ENCODE measurements at regions not wholly inside any gene's neighbourhood (a gene's known extent, or its start where the extent isn't known, plus 50 kb on each side); places are given as distances from the start of the nearest gene placed in this dataset.
"Not testable (repeated sequence)": the region's sequence is repeated elsewhere in the genome, so short reads cannot be mapped to it uniquely, and the experiment has no call there.

DNA sequence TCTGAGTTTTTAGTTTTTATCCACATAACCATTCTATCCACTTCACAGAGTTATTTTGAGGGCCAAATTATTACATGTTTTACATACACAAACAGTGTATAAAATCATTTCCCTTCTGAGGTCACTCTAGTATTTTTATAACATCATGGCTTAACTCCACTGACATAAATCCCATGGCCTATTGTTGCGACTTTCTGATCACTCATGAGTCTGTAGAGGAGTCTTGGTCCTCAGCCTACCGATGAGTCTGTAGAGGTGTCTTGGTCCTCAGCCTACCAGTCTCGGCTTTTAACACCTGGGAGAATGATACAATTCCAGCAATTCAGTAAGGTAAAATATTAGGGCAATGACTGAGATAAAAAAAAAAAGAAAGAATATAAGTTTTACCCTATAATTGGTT is 483.7 kb downstream of the USP25 start:
- no peak overlapping the region for H3K4me3 ChIP-seq (ENCODE audit: low read depth, low read length)
- TF ChIP-seq, protein P1, sequence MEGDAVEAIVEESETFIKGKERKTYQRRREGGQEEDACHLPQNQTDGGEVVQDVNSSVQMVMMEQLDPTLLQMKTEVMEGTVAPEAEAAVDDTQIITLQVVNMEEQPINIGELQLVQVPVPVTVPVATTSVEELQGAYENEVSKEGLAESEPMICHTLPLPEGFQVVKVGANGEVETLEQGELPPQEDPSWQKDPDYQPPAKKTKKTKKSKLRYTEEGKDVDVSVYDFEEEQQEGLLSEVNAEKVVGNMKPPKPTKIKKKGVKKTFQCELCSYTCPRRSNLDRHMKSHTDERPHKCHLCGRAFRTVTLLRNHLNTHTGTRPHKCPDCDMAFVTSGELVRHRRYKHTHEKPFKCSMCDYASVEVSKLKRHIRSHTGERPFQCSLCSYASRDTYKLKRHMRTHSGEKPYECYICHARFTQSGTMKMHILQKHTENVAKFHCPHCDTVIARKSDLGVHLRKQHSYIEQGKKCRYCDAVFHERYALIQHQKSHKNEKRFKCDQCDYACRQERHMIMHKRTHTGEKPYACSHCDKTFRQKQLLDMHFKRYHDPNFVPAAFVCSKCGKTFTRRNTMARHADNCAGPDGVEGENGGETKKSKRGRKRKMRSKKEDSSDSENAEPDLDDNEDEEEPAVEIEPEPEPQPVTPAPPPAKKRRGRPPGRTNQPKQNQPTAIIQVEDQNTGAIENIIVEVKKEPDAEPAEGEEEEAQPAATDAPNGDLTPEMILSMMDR (IDR thresholded peaks at IDR 0.05; ENCODE audit: insufficient read depth, low read length), result no peak
- DNase-seq (ENCODE audit: low read depth), result no peak

DNA sequence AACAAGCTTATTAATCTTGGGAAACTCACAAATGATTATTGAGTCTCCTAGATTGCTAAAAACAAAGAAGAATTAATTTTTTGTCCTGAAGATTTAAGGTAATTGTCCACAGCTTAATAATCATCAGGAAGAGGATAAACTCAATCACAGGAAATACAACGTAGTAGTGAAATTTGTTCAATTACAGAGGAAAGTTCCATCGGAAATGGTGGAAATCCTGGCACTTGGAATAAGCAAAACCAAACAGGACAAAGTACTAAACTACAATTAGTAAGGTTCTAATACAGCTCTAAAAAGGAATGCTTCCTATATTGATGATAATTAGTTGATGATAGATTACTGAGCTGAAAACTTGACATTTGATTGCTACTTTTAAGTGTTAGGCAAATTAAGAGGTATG is 485.4 kb downstream of the USP25 start:
- DNase-seq (ENCODE audit: low read depth), result no peak
- TF ChIP-seq, protein P1 (IDR thresholded peaks at IDR 0.05; ENCODE audit: insufficient read depth, low read length), result no peak
- no peak overlapping the region for H3K4me3 ChIP-seq (ENCODE audit: low read depth, low read length)

DNA sequence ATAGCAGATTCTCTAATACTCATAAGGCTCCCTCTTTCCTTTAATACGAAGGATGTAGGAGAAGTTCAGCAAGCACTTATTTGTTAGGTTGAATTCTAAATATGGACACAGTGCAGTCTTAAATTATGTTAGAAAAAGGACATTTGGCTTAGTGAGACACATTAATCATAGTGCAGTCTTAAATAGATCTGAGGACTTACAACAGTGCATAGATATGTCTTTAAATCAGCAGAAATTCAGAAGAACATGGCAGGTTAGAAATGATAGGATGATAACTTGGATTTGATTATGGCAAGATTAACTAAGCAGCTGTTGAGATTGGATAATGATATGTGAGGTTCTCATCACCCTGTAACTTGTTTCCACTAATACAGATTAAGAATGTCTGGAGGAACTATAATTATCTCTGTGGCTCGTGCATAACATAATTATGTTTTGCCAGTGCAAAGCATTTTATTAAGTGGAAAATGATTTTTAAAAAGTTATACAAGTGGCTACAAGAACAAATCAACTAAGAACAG is 485.9 kb downstream of the USP25 start:
- DNase-seq (ENCODE audit: low read depth), result no peak
- TF ChIP-seq, protein P1 (IDR thresholded peaks at IDR 0.05; ENCODE audit: insufficient read depth, low read length), result no peak
- no peak overlapping the region for H3K4me3 ChIP-seq (ENCODE audit: low read depth, low read length)

DNA sequence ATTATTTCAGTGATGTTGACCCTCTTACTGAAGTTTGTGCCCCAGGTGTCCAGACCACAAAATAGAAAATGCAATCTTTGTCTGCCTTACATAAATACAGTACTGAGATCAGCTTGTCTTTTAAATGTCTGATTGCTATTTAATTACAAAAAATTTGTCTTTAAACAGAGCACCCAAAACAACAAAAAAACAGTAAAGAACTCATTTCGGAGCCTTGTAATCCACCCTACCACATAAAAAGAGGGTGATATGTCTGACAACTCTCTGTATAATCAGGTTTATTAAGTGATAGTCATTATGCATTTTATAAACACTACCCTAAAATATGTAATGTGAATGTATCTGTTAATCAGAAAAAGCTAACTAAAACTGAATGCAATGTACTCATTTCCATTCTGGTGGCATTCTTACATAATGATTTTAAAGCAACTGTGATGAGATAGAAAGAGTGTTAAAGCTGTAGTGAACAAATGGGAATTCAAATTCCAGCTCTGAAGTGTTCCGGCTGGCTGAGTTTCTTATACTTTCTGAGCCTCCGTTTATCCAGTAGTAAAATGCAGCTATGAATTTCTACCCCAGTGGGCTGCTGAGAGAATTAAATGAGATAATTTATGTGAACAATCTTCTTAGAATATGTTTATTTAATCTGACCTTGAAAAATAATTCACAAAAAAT is 486.6 kb downstream of the USP25 start:
- TF ChIP-seq, protein P1 (IDR thresholded peaks at IDR 0.05; ENCODE audit: insufficient read depth, low read length), result no peak
- no peak overlapping the region for H3K4me3 ChIP-seq (ENCODE audit: low read depth, low read length)
- no peak for DNase-seq (ENCODE audit: low read depth)

DNA sequence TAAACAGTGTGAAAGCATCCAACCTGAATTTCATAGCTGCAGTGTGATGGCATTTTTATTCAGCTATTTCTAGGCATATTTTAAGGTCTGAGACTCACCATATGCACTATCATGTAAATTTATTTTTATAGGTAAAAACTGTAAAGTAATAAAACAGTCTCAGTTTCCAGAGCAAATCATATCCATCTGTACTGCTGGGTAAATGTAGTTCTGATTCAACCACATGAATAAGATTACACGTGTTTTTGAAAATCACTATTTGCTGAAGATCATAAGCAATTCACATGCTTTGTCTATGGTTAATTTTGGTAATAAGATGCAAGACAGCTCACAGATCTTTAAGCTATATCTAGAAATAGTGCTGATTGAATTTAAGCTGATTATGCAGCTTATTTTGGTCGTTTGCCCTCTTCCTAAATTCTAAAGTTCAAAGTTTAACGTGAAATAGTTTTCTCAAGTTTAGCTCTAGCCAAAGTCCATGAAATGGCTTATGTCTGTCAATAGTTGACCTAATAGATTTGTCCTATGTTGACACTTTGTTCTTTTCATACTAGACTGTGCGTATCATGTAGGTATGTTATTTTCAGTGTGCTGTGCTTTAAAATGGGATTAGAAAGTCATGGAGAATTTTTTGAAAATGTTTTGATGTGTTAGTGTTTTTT is 489.0 kb downstream of the USP25 start:
- DNase-seq (ENCODE audit: low read depth), result no peak
- H3K4me3 ChIP-seq (ENCODE audit: low read depth, low read length), result no peak overlapping the region
- TF ChIP-seq, protein P1 (IDR thresholded peaks at IDR 0.05; ENCODE audit: insufficient read depth, low read length), result no peak

DNA sequence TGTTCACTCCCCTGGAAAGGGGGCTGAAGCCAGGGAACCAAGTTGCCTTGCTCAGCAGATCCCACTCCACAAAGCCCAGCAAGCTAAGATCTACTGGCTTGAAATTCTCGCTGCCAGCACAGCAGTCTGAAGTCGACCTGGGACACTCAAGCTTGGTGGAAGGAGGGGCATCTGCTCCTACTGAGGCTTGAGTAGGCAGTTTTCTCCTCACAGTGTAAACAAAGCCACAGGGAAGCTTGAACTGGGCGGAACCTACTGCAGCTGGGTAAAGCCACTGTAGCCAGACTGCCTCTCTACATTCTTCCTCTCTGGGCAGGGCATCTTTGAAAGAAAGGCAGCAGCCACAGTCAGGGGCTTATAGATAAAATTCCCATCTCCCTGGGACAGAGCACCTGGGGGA is 495.0 kb downstream of the USP25 start:
- not testable (repeated sequence) for H3K4me3 ChIP-seq (ENCODE audit: low read depth, low read length); DNase-seq (ENCODE audit: low read depth)

DNA sequence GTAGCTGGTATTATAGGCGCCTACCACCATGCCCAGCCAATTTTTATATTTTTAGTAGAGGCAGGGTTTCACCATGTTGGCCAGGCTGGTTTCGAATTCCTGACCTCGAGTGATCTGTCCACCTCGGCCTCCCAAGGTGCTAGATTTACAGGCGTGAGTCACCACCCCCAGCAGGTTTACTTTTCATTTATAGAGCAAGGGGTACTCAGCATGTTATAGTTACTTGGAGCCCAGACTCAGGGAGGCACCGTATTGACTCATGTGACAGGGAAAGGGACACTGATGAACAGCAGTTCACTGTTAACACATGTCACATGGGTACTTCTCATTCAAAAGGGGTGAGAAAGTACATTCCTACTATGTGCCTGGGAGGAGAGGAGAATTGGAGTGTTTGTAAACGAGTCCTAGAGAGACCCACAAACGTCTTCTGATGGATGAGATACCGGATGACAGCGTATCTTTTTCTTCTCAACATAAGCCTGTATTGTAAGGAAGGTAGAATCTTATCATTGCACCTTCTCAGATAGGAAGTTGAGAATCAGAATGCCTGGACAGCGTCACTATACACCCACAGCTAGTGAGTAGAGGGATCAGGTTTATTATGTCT is 510.0 kb downstream of the USP25 start:
- DNase-seq (ENCODE audit: low read depth), result no peak
- TF ChIP-seq, protein P1 (IDR thresholded peaks at IDR 0.05; ENCODE audit: insufficient read depth, low read length), result no peak
- no peak overlapping the region for H3K4me3 ChIP-seq (ENCODE audit: low read depth, low read length)
